H1 (cell line): ENCODE measurements at regions not wholly inside any gene's neighbourhood (a gene's known extent, or its start where the extent isn't known, plus 50 kb on each side); places are given as distances from the start of the nearest gene placed in this dataset.

Experiments
- GTF2F1 ChIP-seq: IDR thresholded peaks from 2 replicates; pipeline ENCODE4 v1.6.1; 2012; ENCODE audit warnings: low read depth, low read length, improper control_type of control experiment, borderline replicate concordance
- HDAC6 ChIP-seq: IDR thresholded peaks from one replicate; pipeline ENCODE4 v1.7.1; 2012; ENCODE audit warnings: low read depth, mild to moderate bottlenecking, inconsistent platforms, low read length, moderate library complexity
- JUND ChIP-seq: IDR thresholded peaks from 2 replicates; pipeline ENCODE4 v1.6.1; 2011; ENCODE audit warnings: mild to moderate bottlenecking, improper control_type of control experiment, low read length
- PHF8 ChIP-seq: fragments of 200-600 bp; sonication (generic); conservative IDR thresholded peaks from 2 replicates; pipeline ENCODE4 v1.7.1; 2012; ENCODE audit warnings: low read depth, mild to moderate bottlenecking, inconsistent platforms, low read length, moderate library complexity
- POLR2A ChIP-seq, 2 experiments: IDR thresholded peaks; 1 replicate in 1 of 2; 2 replicates in 1 of 2; pipeline ENCODE4 v1.6.1; 2011; ENCODE audit warnings: low read depth in 2 of 2, low read length in 2 of 2, mild to moderate bottlenecking in 2 of 2; ENCODE audit errors: control extremely low read depth in 1 of 2
- POLR2AphosphoS5 ChIP-seq: IDR thresholded peaks from 2 replicates; pipeline ENCODE4 v1.6.1; 2011; ENCODE audit warnings: low read depth, low read length
- TF ChIP-seq, protein P1 (sequence below), 3 experiments: IDR thresholded peaks; 1 replicate in 2 of 3; 2 replicates in 1 of 3; pipeline versions ENCODE4 v1.5.1 to v1.6.1; 2011; ENCODE audit warnings: low read length in 3 of 3, mild to moderate bottlenecking in 3 of 3, inconsistent platforms in 2 of 3, low read depth in 1 of 3, moderate library complexity in 1 of 3; ENCODE audit not compliant: insufficient read depth in 1 of 3; ENCODE audit errors: control extremely low read depth in 1 of 3

DNA sequence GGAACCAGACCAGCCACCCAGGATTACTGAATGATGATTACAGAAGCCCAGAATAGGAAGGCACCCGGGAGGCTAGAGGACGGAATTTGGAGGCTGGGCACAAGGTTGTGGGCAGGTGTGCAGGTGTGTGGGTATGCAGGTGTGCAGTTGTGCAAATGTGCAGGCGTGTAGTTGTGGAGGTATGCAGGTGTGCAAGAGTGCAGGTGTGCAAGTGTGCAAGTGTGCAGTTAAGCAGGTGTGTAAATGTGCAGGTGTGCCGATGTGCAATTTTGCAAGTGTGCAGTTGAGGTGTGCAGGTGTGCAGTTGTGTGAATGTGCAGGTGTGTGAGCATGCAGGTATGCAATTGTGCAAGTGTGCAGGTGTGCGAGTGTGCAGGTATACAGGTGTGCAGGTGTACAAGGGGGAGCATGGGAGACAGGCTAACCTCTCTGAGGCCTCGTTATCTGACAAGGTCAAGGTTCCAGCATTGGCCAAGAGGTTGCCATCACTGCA is 131.8 kb downstream of the KCTD15 start:
- no peak for TF ChIP-seq POLR2AphosphoS5
- TF ChIP-seq GTF2F1: no peak
- TF ChIP-seq, protein P1, sequence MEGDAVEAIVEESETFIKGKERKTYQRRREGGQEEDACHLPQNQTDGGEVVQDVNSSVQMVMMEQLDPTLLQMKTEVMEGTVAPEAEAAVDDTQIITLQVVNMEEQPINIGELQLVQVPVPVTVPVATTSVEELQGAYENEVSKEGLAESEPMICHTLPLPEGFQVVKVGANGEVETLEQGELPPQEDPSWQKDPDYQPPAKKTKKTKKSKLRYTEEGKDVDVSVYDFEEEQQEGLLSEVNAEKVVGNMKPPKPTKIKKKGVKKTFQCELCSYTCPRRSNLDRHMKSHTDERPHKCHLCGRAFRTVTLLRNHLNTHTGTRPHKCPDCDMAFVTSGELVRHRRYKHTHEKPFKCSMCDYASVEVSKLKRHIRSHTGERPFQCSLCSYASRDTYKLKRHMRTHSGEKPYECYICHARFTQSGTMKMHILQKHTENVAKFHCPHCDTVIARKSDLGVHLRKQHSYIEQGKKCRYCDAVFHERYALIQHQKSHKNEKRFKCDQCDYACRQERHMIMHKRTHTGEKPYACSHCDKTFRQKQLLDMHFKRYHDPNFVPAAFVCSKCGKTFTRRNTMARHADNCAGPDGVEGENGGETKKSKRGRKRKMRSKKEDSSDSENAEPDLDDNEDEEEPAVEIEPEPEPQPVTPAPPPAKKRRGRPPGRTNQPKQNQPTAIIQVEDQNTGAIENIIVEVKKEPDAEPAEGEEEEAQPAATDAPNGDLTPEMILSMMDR (IDR thresholded peaks at IDR 0.05; ENCODE audit: control extremely low read depth in 1 of 3, insufficient read depth in 1 of 3, low read depth in 1 of 3, low read length in 3 of 3): no peak
- no peak for TF ChIP-seq POLR2A (IDR thresholded peaks at IDR 0.05; ENCODE audit: control extremely low read depth in 1 of 2, low read depth in 2 of 2, low read length in 2 of 2)
- TF ChIP-seq HDAC6: no peak
- TF ChIP-seq PHF8: no peak
- TF ChIP-seq JUND: no peak
